ENCODE measurements at regions not wholly inside any gene's neighbourhood (a gene's known extent, or its start where the extent isn't known, plus 50 kb on each side); places are given as distances from the start of the nearest gene placed in this dataset.

GRCh38 chr14:54219261-54220070 is 177.3 kb upstream of the CDKN3 start:
- Mint-ChIP-seq H3K9me3 (ENCODE audit: low read depth) (no peaks in the 10 kb centered on the region), H3K27ac (no peak overlapping the region), H3K27me3 (peaks cover 84% of the 10 kb centered on the region), H3K36me3 (ENCODE audit: insufficient read depth) (no peaks in the 10 kb centered on the region), H3K4me1 (ENCODE audit: low read depth) (peaks cover 22% of the 10 kb centered on the region), H3K4me3 (ENCODE audit: low read depth) (peak overlapping the region; percentile 68)
- DNase-seq (ENCODE audit: low spot score, unreplicated experiment) = no peak
- TF ChIP-seq CTCF (IDR thresholded peaks at IDR 0.05; ENCODE audit: unreplicated experiment) = no peak

GRCh38 chr14:54220071-54220703 is 176.6 kb upstream of the CDKN3 start:
- Mint-ChIP-seq H3K9me3 (ENCODE audit: low read depth) (no peaks in the 10 kb centered on the region), H3K4me3 (ENCODE audit: low read depth) (peak overlapping the region; percentile 68), H3K4me1 (ENCODE audit: low read depth) (peaks cover 27% of the 10 kb centered on the region), H3K27ac (no peak overlapping the region), H3K27me3 (peaks cover 91% of the 10 kb centered on the region), H3K36me3 (ENCODE audit: insufficient read depth) (no peaks in the 10 kb centered on the region)
- DNase-seq (ENCODE audit: low spot score, unreplicated experiment) = no peak
- TF ChIP-seq CTCF (IDR thresholded peaks at IDR 0.05; ENCODE audit: unreplicated experiment) = no peak

- Mint-ChIP-seq H3K4me1 (ENCODE audit: low read depth) (peaks cover 33% of the 10 kb centered on the region), H3K9me3 (ENCODE audit: low read depth) (no peaks in the 10 kb centered on the region), H3K4me3 (ENCODE audit: low read depth) (peak overlapping the region; percentile 68), H3K36me3 (ENCODE audit: insufficient read depth) (no peaks in the 10 kb centered on the region), H3K27ac (no peak overlapping the region), H3K27me3 (peaks cover 95% of the 10 kb centered on the region)
- no peak for DNase-seq (ENCODE audit: low spot score, unreplicated experiment)
- TF ChIP-seq CTCF (IDR thresholded peaks at IDR 0.05; ENCODE audit: unreplicated experiment) = no peak
Measured at GRCh38 chr14:54220704-54221431, 175.9 kb upstream of the CDKN3 start.

GRCh38 chr14:54221432-54221803 is 175.4 kb upstream of the CDKN3 start:
- no peak overlapping the region for H3K4me3 Mint-ChIP-seq (ENCODE audit: low read depth)
- no peaks in the 10 kb centered on the region for H3K9me3 Mint-ChIP-seq (ENCODE audit: low read depth)
- H3K27ac Mint-ChIP-seq = no peak overlapping the region
- peaks cover 37% of the 10 kb centered on the region for H3K4me1 Mint-ChIP-seq (ENCODE audit: low read depth)
- no peak for TF ChIP-seq CTCF (IDR thresholded peaks at IDR 0.05; ENCODE audit: unreplicated experiment)
- DNase-seq (ENCODE audit: low spot score, unreplicated experiment) = no peak
- H3K36me3 Mint-ChIP-seq (ENCODE audit: insufficient read depth) = no peaks in the 10 kb centered on the region
- peaks cover 94% of the 10 kb centered on the region for H3K27me3 Mint-ChIP-seq

GRCh38 chr14:54221971-54222370 is 174.8 kb upstream of the CDKN3 start:
- peaks cover 37% of the 10 kb centered on the region for H3K4me1 Mint-ChIP-seq (ENCODE audit: low read depth)
- H3K27me3 Mint-ChIP-seq = peaks cover 89% of the 10 kb centered on the region
- H3K4me3 Mint-ChIP-seq (ENCODE audit: low read depth) = no peak overlapping the region
- H3K36me3 Mint-ChIP-seq (ENCODE audit: insufficient read depth) = no peaks in the 10 kb centered on the region
- H3K9me3 Mint-ChIP-seq (ENCODE audit: low read depth) = no peaks in the 10 kb centered on the region
- DNase-seq (ENCODE audit: low spot score, unreplicated experiment) = no peak
- H3K27ac Mint-ChIP-seq = no peak overlapping the region
- peak; percentile 11 for TF ChIP-seq CTCF (IDR thresholded peaks at IDR 0.05; ENCODE audit: unreplicated experiment)

All from progenitor cell of endocrine pancreas (in vitro differentiated cells).